ENCODE measurements at regions not wholly inside any gene's neighbourhood (a gene's known extent, or its start where the extent isn't known, plus 50 kb on each side); places are given as distances from the start of the nearest gene placed in this dataset.

- Histone ChIP-seq H3K4me2 (ENCODE audit: low read length) (no peak overlapping the region), H3K9me3 (ENCODE audit: low read length) (no peaks in the 10 kb centered on the region), H3K9ac (ENCODE audit: low read length) (no peak overlapping the region), H3K36me3 (ENCODE audit: insufficient read depth, low read length) (no peaks in the 10 kb centered on the region), H3K79me2 (replicated peaks; ENCODE audit: insufficient read depth, low read length) (no peaks in the 10 kb centered on the region), H3K27ac (ENCODE audit: low read length) (no peak overlapping the region), H3K4me3 (ENCODE audit: low read length) (no peak overlapping the region), H4K20me1 (ENCODE audit: insufficient read depth) (no peaks in the 10 kb centered on the region), H3K27me3 (ENCODE audit: insufficient read depth, low read depth, low read length) (no peaks in the 10 kb centered on the region), H2AFZ (ENCODE audit: low read depth, low read length) (no peak overlapping the region), H3K9me2 (ENCODE audit: insufficient read depth, low read length) (no peaks in the 10 kb centered on the region), H3F3A (ENCODE audit: insufficient read depth, low read length, poor library complexity, severe bottlenecking) (no peaks in the 10 kb centered on the region)
- TF ChIP-seq POLR2AphosphoS5 (IDR thresholded peaks at IDR 0.05) (no peak), EP300 (conservative IDR thresholded peaks at IDR 0.05; ENCODE audit: poor library complexity, severe bottlenecking) (no peak), REST (IDR thresholded peaks at IDR 0.05; ENCODE audit: borderline replicate concordance) (no peak), EZH2 (IDR thresholded peaks at IDR 0.05; ENCODE audit: borderline replicate concordance, insufficient read depth, low read length, poor library complexity, severe bottlenecking) (no peak), CTCF (IDR thresholded peaks at IDR 0.05; ENCODE audit: poor library complexity, severe bottlenecking) (no peak), RAD21 (conservative IDR thresholded peaks at IDR 0.05) (no peak), TAF1 (IDR thresholded peaks at IDR 0.05; ENCODE audit: low read depth) (no peak), MXI1 (conservative IDR thresholded peaks at IDR 0.05; ENCODE audit: poor library complexity, severe bottlenecking) (no peak), SMC3 (conservative IDR thresholded peaks at IDR 0.05; ENCODE audit: poor library complexity) (no peak)
Observed at GRCh38 chr5:89047571-89047970, 164.6 kb upstream of the MEF2C start.

DNA sequence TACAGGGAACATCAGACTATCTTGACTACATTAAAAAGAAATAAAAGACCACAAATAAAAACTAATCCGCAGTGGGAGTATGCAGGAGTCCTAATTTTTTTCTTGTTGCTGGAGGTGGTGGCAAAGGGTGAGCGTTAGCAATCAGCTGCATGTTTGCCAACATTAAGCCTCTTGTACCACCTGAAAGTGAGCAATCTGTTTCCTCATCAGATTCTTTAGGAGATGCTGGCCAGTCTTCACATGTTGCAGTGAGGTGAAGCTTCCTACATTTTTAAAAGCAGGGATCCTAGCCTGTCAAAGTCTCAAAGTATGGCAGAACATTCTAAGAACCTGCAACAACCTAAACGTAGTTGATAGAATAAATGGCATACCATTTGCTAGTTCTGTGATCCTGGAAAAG, 162.2 kb upstream of the MEF2C start:
- Histone ChIP-seq H3K27me3 (ENCODE audit: insufficient read depth, low read depth, low read length) (no peaks in the 10 kb centered on the region), H3K4me2 (ENCODE audit: low read length) (no peak overlapping the region), H3K27ac (ENCODE audit: low read length) (no peak overlapping the region), H4K20me1 (ENCODE audit: insufficient read depth) (no peaks in the 10 kb centered on the region), H3K79me2 (replicated peaks; ENCODE audit: insufficient read depth, low read length) (no peaks in the 10 kb centered on the region), H3K9me2 (ENCODE audit: insufficient read depth, low read length) (no peaks in the 10 kb centered on the region), H3K4me3 (ENCODE audit: low read length) (no peak overlapping the region), H3F3A (ENCODE audit: insufficient read depth, low read length, poor library complexity, severe bottlenecking) (no peaks in the 10 kb centered on the region), H2AFZ (ENCODE audit: low read depth, low read length) (no peak overlapping the region), H3K9me3 (ENCODE audit: low read length) (no peaks in the 10 kb centered on the region), H3K36me3 (ENCODE audit: insufficient read depth, low read length) (no peaks in the 10 kb centered on the region), H3K9ac (ENCODE audit: low read length) (no peak overlapping the region)
- TF ChIP-seq EZH2 (IDR thresholded peaks at IDR 0.05; ENCODE audit: borderline replicate concordance, insufficient read depth, low read length, poor library complexity, severe bottlenecking) (no peak), CTCF (IDR thresholded peaks at IDR 0.05; ENCODE audit: poor library complexity, severe bottlenecking) (no peak), SMC3 (conservative IDR thresholded peaks at IDR 0.05; ENCODE audit: poor library complexity) (no peak), POLR2AphosphoS5 (IDR thresholded peaks at IDR 0.05) (no peak), MXI1 (conservative IDR thresholded peaks at IDR 0.05; ENCODE audit: poor library complexity, severe bottlenecking) (no peak), RAD21 (conservative IDR thresholded peaks at IDR 0.05) (no peak)

Data from neural cell (in vitro differentiated cells).